Hepatocyte (in vitro differentiated cells): ENCODE measurements at regions not wholly inside any gene's neighbourhood (a gene's known extent, or its start where the extent isn't known, plus 50 kb on each side); places are given as distances from the start of the nearest gene placed in this dataset.

ENCODE experiments used
- EZH2 ChIP-seq: fragments of 200-600 bp; sonication (generic); IDR thresholded peaks from 2 replicates; pipeline ENCODE4 v1.6.1; 2016; ENCODE audit warnings: antibody characterized with exemption, mild to moderate bottlenecking, borderline replicate concordance
- EZH2phosphoT487 ChIP-seq: fragments of 200-600 bp; sonication (generic); IDR thresholded peaks from one replicate; pipeline ENCODE4 v1.6.1; 2018; ENCODE audit warnings: antibody characterized with exemption, mild to moderate bottlenecking, low read depth, moderate library complexity; ENCODE audit not compliant: unreplicated experiment, severe bottlenecking
- TF ChIP-seq, protein P1 (sequence below): fragments of 200-600 bp; sonication (generic); IDR thresholded peaks from 2 replicates; pipeline ENCODE4 v1.5.1; 2016; ENCODE audit warnings: antibody characterized with exemption, mild to moderate bottlenecking; ENCODE audit not compliant: poor library complexity

DNA sequence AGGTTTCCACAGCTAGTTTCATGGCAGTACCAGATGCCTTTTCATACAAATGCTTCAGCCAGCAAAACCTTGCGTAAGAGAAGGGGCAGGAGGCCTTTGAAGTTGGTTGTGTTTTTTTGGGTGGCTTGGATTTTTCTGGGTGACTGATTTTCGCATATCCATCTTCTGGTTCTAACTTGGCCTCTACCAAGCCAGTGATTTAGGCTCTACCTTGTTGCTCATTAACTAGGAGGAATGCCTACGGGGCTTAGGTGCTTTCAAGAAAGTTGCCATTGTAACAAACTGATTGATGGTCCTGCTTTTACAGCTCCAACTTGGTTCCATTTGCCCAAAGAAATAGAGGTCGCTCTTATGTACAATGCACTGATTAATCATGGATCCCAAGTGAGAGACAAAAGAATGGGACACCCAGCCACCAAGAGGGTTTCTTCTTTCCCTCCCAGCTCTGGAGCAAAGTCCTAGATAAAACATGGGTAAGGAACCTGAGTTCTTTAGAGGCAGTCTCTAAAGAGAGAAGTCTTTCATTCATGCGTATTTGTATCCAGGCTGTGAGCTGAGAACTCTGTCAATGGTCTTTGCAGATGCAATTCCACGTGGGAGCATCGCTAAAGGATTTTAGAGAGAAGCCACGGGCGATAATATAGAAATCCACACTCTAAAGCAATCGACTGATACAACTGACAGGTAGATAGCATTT, 92.1 kb upstream of the FGFR2 start:
- TF ChIP-seq, protein P1, sequence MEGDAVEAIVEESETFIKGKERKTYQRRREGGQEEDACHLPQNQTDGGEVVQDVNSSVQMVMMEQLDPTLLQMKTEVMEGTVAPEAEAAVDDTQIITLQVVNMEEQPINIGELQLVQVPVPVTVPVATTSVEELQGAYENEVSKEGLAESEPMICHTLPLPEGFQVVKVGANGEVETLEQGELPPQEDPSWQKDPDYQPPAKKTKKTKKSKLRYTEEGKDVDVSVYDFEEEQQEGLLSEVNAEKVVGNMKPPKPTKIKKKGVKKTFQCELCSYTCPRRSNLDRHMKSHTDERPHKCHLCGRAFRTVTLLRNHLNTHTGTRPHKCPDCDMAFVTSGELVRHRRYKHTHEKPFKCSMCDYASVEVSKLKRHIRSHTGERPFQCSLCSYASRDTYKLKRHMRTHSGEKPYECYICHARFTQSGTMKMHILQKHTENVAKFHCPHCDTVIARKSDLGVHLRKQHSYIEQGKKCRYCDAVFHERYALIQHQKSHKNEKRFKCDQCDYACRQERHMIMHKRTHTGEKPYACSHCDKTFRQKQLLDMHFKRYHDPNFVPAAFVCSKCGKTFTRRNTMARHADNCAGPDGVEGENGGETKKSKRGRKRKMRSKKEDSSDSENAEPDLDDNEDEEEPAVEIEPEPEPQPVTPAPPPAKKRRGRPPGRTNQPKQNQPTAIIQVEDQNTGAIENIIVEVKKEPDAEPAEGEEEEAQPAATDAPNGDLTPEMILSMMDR: no peak
- TF ChIP-seq EZH2phosphoT487 (no peak), EZH2 (no peak)
